ENCODE measurements at regions not wholly inside any gene's neighbourhood (a gene's known extent, or its start where the extent isn't known, plus 50 kb on each side); places are given as distances from the start of the nearest gene placed in this dataset.

- Histone ChIP-seq H3K36me3 (ENCODE audit: insufficient read depth, insufficient read length, low read length) (no peaks in the 10 kb centered on the region), H3K9me3 (ENCODE audit: insufficient read depth, low read length) (no peaks in the 10 kb centered on the region), H3K27me3 (ENCODE audit: insufficient read depth, insufficient read length) (no peaks in the 10 kb centered on the region), H3K4me3 (ENCODE audit: insufficient read length, low read depth) (no peak overlapping the region), H3K9ac (ENCODE audit: insufficient read length, low read depth) (no peak overlapping the region), H3K4me1 (ENCODE audit: insufficient read depth, insufficient read length) (no peaks in the 10 kb centered on the region)
- DNase-seq (ENCODE audit: low read depth, low spot score), result no peak
- TF ChIP-seq ZNF274 (IDR thresholded peaks at IDR 0.05; ENCODE audit: low read depth, low read length) (no peak), YY1 (IDR thresholded peaks at IDR 0.05; ENCODE audit: insufficient read depth, insufficient read length) (no peak), SUZ12 (IDR thresholded peaks at IDR 0.05; ENCODE audit: extremely low read depth, insufficient read depth, insufficient read length) (no peak)
Measured at GRCh38 chr2:8027387-8027786, 654.5 kb upstream of the ID2 start.

GRCh38 chr2:8028036-8028435 lies 653.8 kb upstream of the ID2 start:
- TF ChIP-seq ZNF274 (IDR thresholded peaks at IDR 0.05; ENCODE audit: low read depth, low read length) (no peak), SUZ12 (IDR thresholded peaks at IDR 0.05; ENCODE audit: extremely low read depth, insufficient read depth, insufficient read length) (no peak), YY1 (IDR thresholded peaks at IDR 0.05; ENCODE audit: insufficient read depth, insufficient read length) (no peak)
- Histone ChIP-seq H3K4me1 (ENCODE audit: insufficient read depth, insufficient read length) (no peaks in the 10 kb centered on the region), H3K27me3 (ENCODE audit: insufficient read depth, insufficient read length) (no peaks in the 10 kb centered on the region), H3K9me3 (ENCODE audit: insufficient read depth, low read length) (no peaks in the 10 kb centered on the region), H3K4me3 (ENCODE audit: insufficient read length, low read depth) (no peak overlapping the region), H3K36me3 (ENCODE audit: insufficient read depth, insufficient read length, low read length) (no peaks in the 10 kb centered on the region), H3K9ac (ENCODE audit: insufficient read length, low read depth) (no peak overlapping the region)
- DNase-seq (ENCODE audit: low read depth, low spot score), result no peak

GRCh38 chr2:8028436-8028835 lies 653.4 kb upstream of the ID2 start:
- Histone ChIP-seq H3K36me3 (ENCODE audit: insufficient read depth, insufficient read length, low read length) (no peaks in the 10 kb centered on the region), H3K4me1 (ENCODE audit: insufficient read depth, insufficient read length) (no peaks in the 10 kb centered on the region), H3K9me3 (ENCODE audit: insufficient read depth, low read length) (no peaks in the 10 kb centered on the region), H3K27me3 (ENCODE audit: insufficient read depth, insufficient read length) (no peaks in the 10 kb centered on the region), H3K4me3 (ENCODE audit: insufficient read length, low read depth) (no peak overlapping the region), H3K9ac (ENCODE audit: insufficient read length, low read depth) (no peak overlapping the region)
- no peak for DNase-seq (ENCODE audit: low read depth, low spot score)
- TF ChIP-seq ZNF274 (IDR thresholded peaks at IDR 0.05; ENCODE audit: low read depth, low read length), result no peak
- TF ChIP-seq SUZ12 (IDR thresholded peaks at IDR 0.05; ENCODE audit: extremely low read depth, insufficient read depth, insufficient read length), result no peak
- no peak for TF ChIP-seq YY1 (IDR thresholded peaks at IDR 0.05; ENCODE audit: insufficient read depth, insufficient read length)

DNA sequence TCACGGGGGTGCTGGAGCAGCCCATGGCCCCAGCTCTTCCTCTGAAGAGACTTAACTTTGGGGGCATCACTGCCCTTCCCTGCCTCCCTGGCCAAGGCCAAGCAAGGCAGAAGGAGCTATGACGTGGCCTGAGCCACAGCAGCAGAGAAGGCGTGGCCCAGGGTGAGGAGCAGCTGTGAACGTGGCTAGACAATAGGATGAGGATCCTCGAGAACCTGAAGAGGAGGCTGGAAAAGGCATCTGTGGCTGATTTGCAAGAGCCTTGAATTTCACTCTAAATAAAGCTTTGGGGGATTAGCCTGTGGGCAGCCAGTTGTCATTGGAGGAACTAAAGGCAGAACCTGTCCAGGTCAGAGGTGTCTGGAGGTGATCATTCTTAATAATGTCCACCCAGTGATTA lies 652.9 kb upstream of the ID2 start:
- TF ChIP-seq SUZ12 (IDR thresholded peaks at IDR 0.05; ENCODE audit: extremely low read depth, insufficient read depth, insufficient read length) (no peak), YY1 (IDR thresholded peaks at IDR 0.05; ENCODE audit: insufficient read depth, insufficient read length) (no peak), ZNF274 (IDR thresholded peaks at IDR 0.05; ENCODE audit: low read depth, low read length) (no peak)
- no peak for DNase-seq (ENCODE audit: low read depth, low spot score)
- H3K9me3 ChIP-seq (ENCODE audit: insufficient read depth, low read length), result no peaks in the 10 kb centered on the region
- no peak overlapping the region for H3K4me3 ChIP-seq (ENCODE audit: insufficient read length, low read depth)
- no peaks in the 10 kb centered on the region for H3K27me3 ChIP-seq (ENCODE audit: insufficient read depth, insufficient read length)
- no peaks in the 10 kb centered on the region for H3K4me1 ChIP-seq (ENCODE audit: insufficient read depth, insufficient read length)
- H3K36me3 ChIP-seq (ENCODE audit: insufficient read depth, insufficient read length, low read length), result no peaks in the 10 kb centered on the region
- H3K9ac ChIP-seq (ENCODE audit: insufficient read length, low read depth), result no peak overlapping the region

GRCh38 chr2:8030573-8031303 lies 651.1 kb upstream of the ID2 start:
- no peaks in the 10 kb centered on the region for H3K9me3 ChIP-seq (ENCODE audit: insufficient read depth, low read length)
- H3K36me3 ChIP-seq (ENCODE audit: insufficient read depth, insufficient read length, low read length), result no peaks in the 10 kb centered on the region
- TF ChIP-seq ZNF274 (IDR thresholded peaks at IDR 0.05; ENCODE audit: low read depth, low read length) (no peak), SUZ12 (IDR thresholded peaks at IDR 0.05; ENCODE audit: extremely low read depth, insufficient read depth, insufficient read length) (no peak), YY1 (IDR thresholded peaks at IDR 0.05; ENCODE audit: insufficient read depth, insufficient read length) (no peak)
- no peaks in the 10 kb centered on the region for H3K27me3 ChIP-seq (ENCODE audit: insufficient read depth, insufficient read length)
- no peak overlapping the region for H3K9ac ChIP-seq (ENCODE audit: insufficient read length, low read depth)
- no peak for DNase-seq (ENCODE audit: low read depth, low spot score)
- H3K4me3 ChIP-seq (ENCODE audit: insufficient read length, low read depth), result no peak overlapping the region
- H3K4me1 ChIP-seq (ENCODE audit: insufficient read depth, insufficient read length), result no peaks in the 10 kb centered on the region

DNA sequence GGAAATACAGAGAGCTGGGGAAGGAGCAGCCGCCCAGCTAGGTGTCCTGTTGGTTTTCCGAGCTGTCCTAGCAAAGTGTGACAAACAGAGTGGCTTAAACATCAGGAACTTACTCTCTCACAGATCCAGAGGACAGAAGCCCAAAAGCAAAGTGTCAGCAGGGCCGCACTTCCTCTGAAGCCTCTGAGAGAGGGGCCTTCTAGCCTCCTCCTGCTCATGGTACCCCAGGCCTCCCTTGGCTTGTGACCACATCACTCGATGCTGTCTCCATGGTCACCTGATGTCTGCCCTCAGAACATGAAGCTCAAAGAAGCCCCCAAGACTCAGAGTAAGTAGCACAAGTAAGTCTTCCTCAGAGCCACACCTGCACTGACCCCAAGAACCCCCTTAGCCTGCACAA lies 650.5 kb upstream of the ID2 start:
- no peak overlapping the region for H3K4me3 ChIP-seq (ENCODE audit: insufficient read length, low read depth)
- no peaks in the 10 kb centered on the region for H3K4me1 ChIP-seq (ENCODE audit: insufficient read depth, insufficient read length)
- no peaks in the 10 kb centered on the region for H3K27me3 ChIP-seq (ENCODE audit: insufficient read depth, insufficient read length)
- no peak for TF ChIP-seq YY1 (IDR thresholded peaks at IDR 0.05; ENCODE audit: insufficient read depth, insufficient read length)
- TF ChIP-seq ZNF274 (IDR thresholded peaks at IDR 0.05; ENCODE audit: low read depth, low read length), result no peak
- no peak for TF ChIP-seq SUZ12 (IDR thresholded peaks at IDR 0.05; ENCODE audit: extremely low read depth, insufficient read depth, insufficient read length)
- no peaks in the 10 kb centered on the region for H3K36me3 ChIP-seq (ENCODE audit: insufficient read depth, insufficient read length, low read length)
- no peak overlapping the region for H3K9ac ChIP-seq (ENCODE audit: insufficient read length, low read depth)
- DNase-seq (ENCODE audit: low read depth, low spot score), result no peak
- no peaks in the 10 kb centered on the region for H3K9me3 ChIP-seq (ENCODE audit: insufficient read depth, low read length)

DNA sequence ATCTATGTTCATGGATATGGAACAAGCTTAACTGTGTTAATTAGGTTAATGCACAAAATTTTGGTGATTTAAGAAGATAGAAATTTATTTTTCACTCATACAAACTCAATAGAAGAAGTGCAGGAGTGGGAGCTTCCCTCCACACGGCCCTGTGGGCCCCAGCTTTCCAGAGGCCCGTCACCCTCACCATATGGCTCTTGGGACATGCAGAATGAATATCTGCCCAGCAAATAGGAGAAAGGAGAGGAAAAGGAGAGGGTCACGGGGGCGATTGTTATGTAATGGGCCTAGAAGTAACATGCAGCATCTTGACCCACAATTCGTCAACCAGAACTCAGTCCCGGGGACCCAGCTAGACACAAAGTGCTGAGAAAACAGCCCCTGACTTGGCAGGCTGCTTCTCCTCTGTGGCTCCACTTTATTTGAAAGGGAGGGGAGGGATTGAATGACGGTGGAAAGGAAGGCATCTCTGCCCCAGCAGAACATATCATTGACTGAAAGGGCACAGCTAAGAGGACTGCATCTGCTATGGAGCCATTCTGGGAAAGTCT lies 648.2 kb upstream of the ID2 start:
- Histone ChIP-seq H3K27me3 (ENCODE audit: insufficient read depth, insufficient read length) (no peaks in the 10 kb centered on the region), H3K36me3 (ENCODE audit: insufficient read depth, insufficient read length, low read length) (no peaks in the 10 kb centered on the region), H3K4me3 (ENCODE audit: insufficient read length, low read depth) (no peak overlapping the region), H3K9me3 (ENCODE audit: insufficient read depth, low read length) (no peaks in the 10 kb centered on the region), H3K4me1 (ENCODE audit: insufficient read depth, insufficient read length) (no peaks in the 10 kb centered on the region), H3K9ac (ENCODE audit: insufficient read length, low read depth) (no peak overlapping the region)
- TF ChIP-seq ZNF274 (IDR thresholded peaks at IDR 0.05; ENCODE audit: low read depth, low read length), result no peak
- DNase-seq (ENCODE audit: low read depth, low spot score), result no peak

Data from NT2/D1 (cell line).